ENCODE measurements at regions not wholly inside any gene's neighbourhood (a gene's known extent, or its start where the extent isn't known, plus 50 kb on each side); places are given as distances from the start of the nearest gene placed in this dataset.
"Not testable (repeated sequence)": the region's sequence is repeated elsewhere in the genome, so short reads cannot be mapped to it uniquely, and the experiment has no call there.

DNA sequence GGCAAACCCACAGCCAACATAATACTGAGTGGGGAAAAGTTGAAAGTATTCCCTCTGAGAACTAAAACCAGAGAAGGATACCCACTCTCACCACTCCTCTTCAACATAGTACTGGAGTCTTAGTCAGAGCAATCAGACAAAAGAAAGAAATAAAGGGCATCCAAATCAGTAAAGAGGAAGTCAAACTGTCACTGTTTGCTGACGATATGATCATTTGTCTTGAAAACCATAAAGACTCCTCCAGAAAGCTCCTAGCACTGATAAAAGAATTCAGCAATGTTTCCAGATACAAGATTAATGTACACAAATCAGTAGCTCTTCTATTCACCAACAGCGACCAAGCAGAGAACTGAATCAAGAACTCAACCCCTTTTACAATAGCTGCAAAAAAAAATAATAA lies 64.0 kb upstream of the SSTR4 start:
- ATAC-seq; H3K36me3 ChIP-seq (replicated peaks in 1 of 2; ENCODE audit: control insufficient read depth in 1 of 2, insufficient read depth in 2 of 2, low read length in 2 of 2); H2AFZ ChIP-seq (ENCODE audit: low read length); POLR2A ChIA-PET; H3K4me2 ChIP-seq (ENCODE audit: low read depth, low read length); CTCF ChIA-PET (ENCODE audit: low intra/inter-chr PET ratio, low total read pairs); DNase-seq (ENCODE audit: low spot score); H3K4me3 ChIP-seq (replicated peaks in 1 of 3; ENCODE audit: insufficient read depth in 1 of 3, low read depth in 2 of 3, low read length in 3 of 3); H3K9me3 ChIP-seq (ENCODE audit: low read length); H3K27me3 ChIP-seq (ENCODE audit: control insufficient read depth in 1 of 2, insufficient read depth in 2 of 2, low read length in 2 of 2); H3K9ac ChIP-seq (ENCODE audit: insufficient read depth, low read depth, low read length); H3K79me2 ChIP-seq (ENCODE audit: insufficient read depth, low read length); FAIRE-seq; H4K20me1 ChIP-seq (ENCODE audit: insufficient read depth, low read length); H3K27ac ChIP-seq (ENCODE audit: extremely low read length, insufficient read depth, low read length); BruUV-seq (replicated peaks); H3K4me1 ChIP-seq (ENCODE audit: insufficient read depth, low read length): not testable (repeated sequence)
- 2% methylated on average over 2 of the region's 2 CpGs for WGBS (ENCODE audit: low lambda C conversion rate)
- in situ Hi-C loops (cut with HindIII; ENCODE audit: extremely low pct_ligation_motif_present, low pct_unique_long_range_greater_than_20kb) (loop anchor here (10.0 kb wide), 1 partner anchor 276 kb away; no protein-coding TSS in a partner anchor), intact Hi-C loops (cut with micrococcal nuclease; ENCODE audit: unreplicated experiment) (loop anchor here (5.0 kb wide), 3 partner anchors 119 to 639 kb away; no protein-coding TSS in a partner anchor)

DNA sequence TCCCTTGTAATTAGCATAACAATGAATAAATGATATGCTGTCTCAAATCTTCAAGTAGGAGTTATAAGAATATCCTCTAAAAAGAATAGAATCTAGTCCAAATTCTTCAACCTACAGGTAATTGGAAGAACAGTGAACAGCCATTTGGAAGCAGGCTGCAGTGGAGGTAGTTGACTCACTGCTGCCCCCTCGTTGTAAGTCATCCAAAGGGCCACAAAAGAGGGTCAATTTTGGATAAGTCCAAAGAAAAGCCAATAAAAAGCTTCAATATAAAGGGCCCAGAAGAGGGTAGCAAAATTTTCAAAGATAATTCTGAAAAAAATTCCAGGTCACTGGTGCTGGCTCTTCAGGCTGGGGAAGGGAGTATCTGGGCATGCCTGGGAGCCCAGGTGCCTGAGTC lies 60.8 kb upstream of the SSTR4 start:
- Histone ChIP-seq H3K27ac (ENCODE audit: extremely low read length, insufficient read depth, low read length) (no peak overlapping the region), H3K27me3 (ENCODE audit: control insufficient read depth in 1 of 2, insufficient read depth in 2 of 2, low read length in 2 of 2) (no peaks in the 10 kb centered on the region; a peak in 1 of 5 replicates), H2AFZ (ENCODE audit: low read length) (no peak overlapping the region), H3K79me2 (ENCODE audit: insufficient read depth, low read length) (no peaks in the 10 kb centered on the region), H3K36me3 (replicated peaks in 1 of 2; ENCODE audit: control insufficient read depth in 1 of 2, insufficient read depth in 2 of 2, low read length in 2 of 2) (no peaks in the 10 kb centered on the region), H3K9ac (ENCODE audit: insufficient read depth, low read depth, low read length) (no peak overlapping the region), H3K4me2 (ENCODE audit: low read depth, low read length) (no peak overlapping the region), H4K20me1 (ENCODE audit: insufficient read depth, low read length) (no peaks in the 10 kb centered on the region), H3K4me1 (ENCODE audit: insufficient read depth, low read length) (no peaks in the 10 kb centered on the region), H3K4me3 (replicated peaks in 1 of 3; ENCODE audit: insufficient read depth in 1 of 3, low read depth in 2 of 3, low read length in 3 of 3) (no peak overlapping the region), H3K9me3 (ENCODE audit: low read length) (no peaks in the 10 kb centered on the region)
- intact Hi-C loops (cut with micrococcal nuclease; ENCODE audit: unreplicated experiment) (loop anchor here (1.0 to 5.0 kb wide), 4 partner anchors 122 to 642 kb away; no protein-coding TSS in a partner anchor), in situ Hi-C loops (cut with HindIII; ENCODE audit: extremely low pct_ligation_motif_present, low pct_unique_long_range_greater_than_20kb) (loop anchor here (10.0 kb wide), 1 partner anchor 280 kb away; no protein-coding TSS in a partner anchor)
- FAIRE-seq, result peak; percentile 36
- 0% methylated on average over 1 of the region's 1 CpG for WGBS (ENCODE audit: low lambda C conversion rate)
- DNase-seq (ENCODE audit: low spot score), result peak; percentile 24
- POLR2A ChIA-PET, result no interaction called here
- BruUV-seq (replicated peaks), result no TSS peak
- CTCF ChIA-PET (ENCODE audit: low intra/inter-chr PET ratio, low total read pairs), result interaction anchor here (2.0 kb wide), 1 partner anchor 282 kb away, joined by 15 read pairs; no protein-coding TSS in a partner anchor
- ATAC-seq, result peak; percentile 69
- TF ChIP-seq ZNF7 (CRISPR knock-in tag; IDR thresholded peaks at IDR 0.05) (no peak), FOXA3 (CRISPR knock-in tag; IDR thresholded peaks at IDR 0.05) (no peak), FOXC1 (CRISPR knock-in tag; IDR thresholded peaks at IDR 0.05; ENCODE audit: borderline replicate concordance) (no peak), HNF4A (CRISPR knock-in tag; IDR thresholded peaks at IDR 0.05) (no peak), RARA (CRISPR knock-in tag; IDR thresholded peaks at IDR 0.05) (no peak), ZNF589 (CRISPR knock-in tag; conservative IDR thresholded peaks at IDR 0.05) (no peak), TFDP1 (CRISPR knock-in tag; IDR thresholded peaks at IDR 0.05; ENCODE audit: borderline replicate concordance) (no peak), ETV6 (CRISPR knock-in tag; conservative IDR thresholded peaks at IDR 0.05) (no peak), CTCF (CRISPR knock-in tag; IDR thresholded peaks at IDR 0.05) (peak; percentile 32; the same call in 1 of the 2 replicates), SCMH1 (CRISPR knock-in tag; IDR thresholded peaks at IDR 0.05; ENCODE audit: borderline replicate concordance) (no peak), FOXP1 (IDR thresholded peaks at IDR 0.05) (no peak), FOXP1 (CRISPR knock-in tag; IDR thresholded peaks at IDR 0.05) (no peak), MXD1 (CRISPR knock-in tag; IDR thresholded peaks at IDR 0.05) (no peak)
- TF ChIP-seq, protein P1, sequence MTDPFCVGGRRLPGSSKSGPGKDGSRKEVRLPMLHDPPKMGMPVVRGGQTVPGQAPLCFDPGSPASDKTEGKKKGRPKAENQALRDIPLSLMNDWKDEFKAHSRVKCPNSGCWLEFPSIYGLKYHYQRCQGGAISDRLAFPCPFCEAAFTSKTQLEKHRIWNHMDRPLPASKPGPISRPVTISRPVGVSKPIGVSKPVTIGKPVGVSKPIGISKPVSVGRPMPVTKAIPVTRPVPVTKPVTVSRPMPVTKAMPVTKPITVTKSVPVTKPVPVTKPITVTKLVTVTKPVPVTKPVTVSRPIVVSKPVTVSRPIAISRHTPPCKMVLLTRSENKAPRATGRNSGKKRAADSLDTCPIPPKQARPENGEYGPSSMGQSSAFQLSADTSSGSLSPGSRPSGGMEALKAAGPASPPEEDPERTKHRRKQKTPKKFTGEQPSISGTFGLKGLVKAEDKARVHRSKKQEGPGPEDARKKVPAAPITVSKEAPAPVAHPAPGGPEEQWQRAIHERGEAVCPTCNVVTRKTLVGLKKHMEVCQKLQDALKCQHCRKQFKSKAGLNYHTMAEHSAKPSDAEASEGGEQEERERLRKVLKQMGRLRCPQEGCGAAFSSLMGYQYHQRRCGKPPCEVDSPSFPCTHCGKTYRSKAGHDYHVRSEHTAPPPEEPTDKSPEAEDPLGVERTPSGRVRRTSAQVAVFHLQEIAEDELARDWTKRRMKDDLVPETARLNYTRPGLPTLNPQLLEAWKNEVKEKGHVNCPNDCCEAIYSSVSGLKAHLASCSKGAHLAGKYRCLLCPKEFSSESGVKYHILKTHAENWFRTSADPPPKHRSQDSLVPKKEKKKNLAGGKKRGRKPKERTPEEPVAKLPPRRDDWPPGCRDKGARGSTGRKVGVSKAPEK (CRISPR knock-in tag; IDR thresholded peaks at IDR 0.05; ENCODE audit: borderline replicate concordance), result no peak

Measured in HepG2 (cell line).